NCI-H82 treated with DMSO at 0.1 percent for 48 hours (cell line): ENCODE measurements at regions not wholly inside any gene's neighbourhood (a gene's known extent, or its start where the extent isn't known, plus 50 kb on each side); places are given as distances from the start of the nearest gene placed in this dataset.
"Not testable (repeated sequence)": the region's sequence is repeated elsewhere in the genome, so short reads cannot be mapped to it uniquely, and the experiment has no call there.

Experiments
- DNase-seq: peaks from one replicate; lab custom pipeline; 2025; ENCODE audit not compliant: unreplicated experiment; lab: John Stamatoyannopoulos, UW

GRCh38 chr6:131490441-131490840 is 82.6 kb upstream of the ARG1 start:
- no peak for DNase-seq

GRCh38 chr6:131492932-131493573 is 80.0 kb upstream of the ARG1 start:
- DNase-seq = no peak

GRCh38 chr6:131504387-131504786 is 68.6 kb upstream of the ARG1 start:
- DNase-seq = not testable (repeated sequence)

- DNase-seq = no peak
Measured at GRCh38 chr6:131510094-131510493, 62.9 kb upstream of the ARG1 start.

- DNase-seq = no peak
Measured at GRCh38 chr6:131510591-131510990, 62.4 kb upstream of the ARG1 start.

GRCh38 chr6:131519670-131520436 is 53.2 kb upstream of the ARG1 start:
- DNase-seq = peak; percentile 39
